HCT116 (cell line): ENCODE measurements at regions not wholly inside any gene's neighbourhood (a gene's known extent, or its start where the extent isn't known, plus 50 kb on each side); places are given as distances from the start of the nearest gene placed in this dataset.

ENCODE experiments used
- ATAC-seq: fragments of 200-7000 bp; cut with Tn5 transposase; 2 replicates; pipeline ENCODE4 v1.9.1; 2020; ENCODE audit warnings: mild to moderate bottlenecking, moderate library complexity
- BruUV-seq: library from RNA; stranded (reverse); fragments of 400-500 nt; replicated peaks from 2 replicates; lab custom pipeline; 2021; lab: Mats Ljungman, UMichigan
- CTCF ChIA-PET: fragments of 300-600 bp; sonication (Branson Sonifier 250); formaldehyde crosslinking; loops from one replicate; lab custom pipeline; 2021; ENCODE audit warnings: antibody characterized with exemption; lab: Charles Lee
- POLR2A ChIA-PET: fragments of 300-600, 350-600 bp; sonication (Branson Sonifier 250); formaldehyde crosslinking; loops from one replicate; lab custom pipeline; 2021; ENCODE audit warnings: antibody characterized with exemption; lab: Charles Lee
- RAD21 ChIA-PET, 2 experiments: fragments of 300-600 bp; sonication (Branson Sonifier 250); formaldehyde crosslinking; loops; one replicate each; lab custom pipeline; 2023; ENCODE audit warnings: low total read pairs in 2 of 2; ENCODE audit not compliant: uncharacterized antibody in 2 of 2, unreplicated experiment in 2 of 2, low non-redundant PET in 1 of 2; lab: Charles Lee
- DNase-seq: peaks from one replicate; pipeline ENCODE4 v3.0.0-alpha.2; 2010; ENCODE audit warnings: low read depth, low spot score
- H2AFZ ChIP-seq: fragments of 200-600 bp; shearing (Covaris generic), sonication (generic); 2 replicates; pipeline ENCODE4 v1.6.1; 2017; ENCODE audit warnings: low read depth, mixed run types, mixed read lengths, antibody characterized with exemption, low read length; ENCODE audit not compliant: poor library complexity, severe bottlenecking
- H3K27ac ChIP-seq: 2 replicates; pipeline ENCODE4 v1.5.1; 2012; ENCODE audit warnings: low read depth, low read length
- H3K27me3 ChIP-seq: fragments of 200-600 bp; sonication (generic); 2 replicates; pipeline ENCODE4 v1.6.1; 2016; ENCODE audit warnings: mixed run types, low read length, mixed read lengths; ENCODE audit not compliant: insufficient read depth
- H3K36me3 ChIP-seq, 2 experiments: fragments of 200-500 bp in 1 of 2; fragments of 200-600 bp in 1 of 2; sonication (Bioruptor generic) in 1 of 2; sonication (generic) in 1 of 2; 2 replicates each; pipeline versions ENCODE4 v1.5.1 to v1.6.1; 2014 to 2016; ENCODE audit warnings: low read length in 2 of 2, inconsistent platforms in 1 of 2, mixed read lengths in 1 of 2, mixed run types in 1 of 2; ENCODE audit not compliant: insufficient read depth in 2 of 2, control insufficient read depth in 1 of 2
- H3K4me1 ChIP-seq, 2 experiments: fragments of 200-600 bp in 1 of 2; sonication (generic) in 1 of 2; 2 replicates each; pipeline versions ENCODE4 v1.5.1 to v1.6.1; 2012 to 2017; ENCODE audit warnings: low read length in 2 of 2, inconsistent platforms in 1 of 2, mild to moderate bottlenecking in 1 of 2, mixed read lengths in 1 of 2, mixed run types in 1 of 2, moderate library complexity in 1 of 2; ENCODE audit not compliant: insufficient read depth in 2 of 2, control insufficient read depth in 1 of 2
- H3K4me2 ChIP-seq: fragments of 200-600 bp; sonication (generic); 2 replicates; pipeline ENCODE4 v1.6.1; 2017; ENCODE audit warnings: mixed run types, low read length, mixed read lengths
- H3K4me3 ChIP-seq, 2 experiments: fragments of 200-600 bp in 1 of 2; sonication (generic) in 1 of 2; replicated peaks in 1 of 2; 2 replicates each; pipeline ENCODE4 v1.5.1; 2011 to 2016; ENCODE audit warnings: low read length in 2 of 2, control low read depth in 1 of 2, low read depth in 1 of 2, mild to moderate bottlenecking in 1 of 2, mixed read lengths in 1 of 2, mixed run types in 1 of 2
- H3K79me2 ChIP-seq: fragments of 200-600 bp; sonication (generic); 2 replicates; pipeline ENCODE4 v1.6.1; 2017; ENCODE audit warnings: mild to moderate bottlenecking, mixed run types, low read length, moderate library complexity, mixed read lengths; ENCODE audit not compliant: insufficient read depth
- H3K9ac ChIP-seq: fragments of 200-600 bp; sonication (generic); 2 replicates; pipeline ENCODE4 v1.6.1; 2016; ENCODE audit warnings: low read length, mixed read lengths
- H3K9me2 ChIP-seq: fragments of 200-600 bp; sonication (generic), shearing (Covaris generic); 2 replicates; pipeline ENCODE4 v1.6.1; 2017; ENCODE audit warnings: mixed run types, mild to moderate bottlenecking, moderate library complexity; ENCODE audit not compliant: insufficient read depth
- H3K9me3 ChIP-seq, 2 experiments: fragments of 200-500 bp in 1 of 2; fragments of 200-600 bp in 1 of 2; sonication (Bioruptor generic) in 1 of 2; sonication (generic) in 1 of 2; 2 replicates each; pipeline ENCODE4 v1.6.1; 2014 to 2017; ENCODE audit warnings: low read length in 2 of 2, mixed read lengths in 2 of 2, inconsistent platforms in 1 of 2, low read depth in 1 of 2, mild to moderate bottlenecking in 1 of 2, mixed run types in 1 of 2, moderate library complexity in 1 of 2; ENCODE audit not compliant: control insufficient read depth in 1 of 2, insufficient read depth in 1 of 2
- H4K20me1 ChIP-seq: fragments of 200-600 bp; sonication (generic), shearing (Covaris generic); 2 replicates; pipeline ENCODE4 v1.6.1; 2017; ENCODE audit warnings: mixed run types, mild to moderate bottlenecking, moderate library complexity; ENCODE audit not compliant: insufficient read depth
- ATF3 ChIP-seq: IDR thresholded peaks from 2 replicates; pipeline ENCODE4 v1.6.1; 2012
- MAX ChIP-seq: IDR thresholded peaks from 2 replicates; pipeline ENCODE4 v1.6.1; 2012
- POLR2A ChIP-seq: IDR thresholded peaks from 2 replicates; pipeline ENCODE4 v1.7.0; 2011; ENCODE audit warnings: borderline replicate concordance; ENCODE audit not compliant: insufficient read depth, insufficient read length; ENCODE audit errors: extremely low read depth
- REST ChIP-seq: IDR thresholded peaks from 2 replicates; pipeline ENCODE4 v1.6.1; 2012; ENCODE audit warnings: low read depth
- SIN3A ChIP-seq: IDR thresholded peaks from 2 replicates; pipeline ENCODE4 v1.6.1; 2012; ENCODE audit warnings: low read depth
- SP1 ChIP-seq: IDR thresholded peaks from 2 replicates; pipeline ENCODE4 v1.6.1; 2012; ENCODE audit warnings: low read depth
- SRF ChIP-seq: IDR thresholded peaks from 2 replicates; pipeline ENCODE4 v1.6.1; 2012; ENCODE audit warnings: low read depth
- TCF7L2 ChIP-seq: IDR thresholded peaks from 2 replicates; pipeline ENCODE4 v1.7.0; 2011; ENCODE audit warnings: borderline replicate concordance, inconsistent platforms; ENCODE audit not compliant: insufficient read depth, insufficient read length; ENCODE audit errors: extremely low read depth
- YY1 ChIP-seq: IDR thresholded peaks from 2 replicates; pipeline ENCODE4 v1.6.1; 2011; ENCODE audit warnings: low read length, low read depth, moderate library complexity, mild to moderate bottlenecking; ENCODE audit not compliant: insufficient replicate concordance; ENCODE audit errors: extremely low read depth
- ZFX ChIP-seq: fragments of 450-650 bp; IDR thresholded peaks from 2 replicates; pipeline ENCODE4 v1.6.1; 2017
- ZNF274 ChIP-seq: fragments of 200-500 bp; sonication (Bioruptor generic); IDR thresholded peaks from 2 replicates; pipeline ENCODE4 v1.6.1; 2014; ENCODE audit warnings: mild to moderate bottlenecking, low read depth, low read length, inconsistent platforms
- intact Hi-C: fragments of 100-400 bp; cut with micrococcal nuclease; formaldehyde crosslinking; loops from 2 replicates; pipeline ENCODE4 v1.10.0; 2022

GRCh38 chr3:683770-684169 lies 409.1 kb upstream of the CNTN6 start:
- no peak for ATAC-seq
- ChIA-PET RAD21 (no interaction called here), CTCF (no interaction called here)

More at GRCh38 chr3:683770-684169, 409.1 kb upstream of the CNTN6 start:
- TF ChIP-seq ATF3 (no peak), ZFX (no peak), TCF7L2 (no peak), REST (no peak), MAX (no peak), SIN3A (no peak), POLR2A (no peak), ZNF274 (no peak), YY1 (no peak), SP1 (no peak), SRF (no peak)
- intact Hi-C loops = no loop called here
- H3K4me1 ChIP-seq = no peaks in the 10 kb centered on the region
- H3K4me3 ChIP-seq = no peak overlapping the region
- no peak overlapping the region for H3K4me2 ChIP-seq
- BruUV-seq = no TSS peak
- POLR2A ChIA-PET = no interaction called here
- H2AFZ ChIP-seq = no peak overlapping the region
- H3K9me3 ChIP-seq = peaks cover 0 to 6% of the 10 kb centered on the region in 2 experiments; a peak in 3 of 4 replicates
- no peaks in the 10 kb centered on the region for H3K36me3 ChIP-seq
- no peaks in the 10 kb centered on the region for H3K9me2 ChIP-seq
- DNase-seq = no peak
- H3K27ac ChIP-seq = no peak overlapping the region
- no peaks in the 10 kb centered on the region for H4K20me1 ChIP-seq
- H3K27me3 ChIP-seq = no peaks in the 10 kb centered on the region
- H3K9ac ChIP-seq = no peak overlapping the region
- no peaks in the 10 kb centered on the region for H3K79me2 ChIP-seq
